Fibroblast of lung (primary cell): ENCODE measurements at regions not wholly inside any gene's neighbourhood (a gene's known extent, or its start where the extent isn't known, plus 50 kb on each side); places are given as distances from the start of the nearest gene placed in this dataset.

Experiments
- CTCF ChIP-seq, 2 donors: IDR thresholded peaks in 1 of 2; conservative IDR thresholded peaks in 1 of 2; 1 replicate in 1 of 2; 2 replicates in 1 of 2; pipeline ENCODE4 v1.5.1; 2011 to 2012; ENCODE audit warnings: low read length in 2 of 2, control low read depth in 1 of 2, inconsistent platforms in 1 of 2, low read depth in 1 of 2, mild to moderate bottlenecking in 1 of 2
- EZH2 ChIP-seq: IDR thresholded peaks from 2 replicates; pipeline ENCODE4 v1.5.1; 2012; ENCODE audit warnings: low read length, control low read depth, mild to moderate bottlenecking; ENCODE audit errors: missing control alignments

DNA sequence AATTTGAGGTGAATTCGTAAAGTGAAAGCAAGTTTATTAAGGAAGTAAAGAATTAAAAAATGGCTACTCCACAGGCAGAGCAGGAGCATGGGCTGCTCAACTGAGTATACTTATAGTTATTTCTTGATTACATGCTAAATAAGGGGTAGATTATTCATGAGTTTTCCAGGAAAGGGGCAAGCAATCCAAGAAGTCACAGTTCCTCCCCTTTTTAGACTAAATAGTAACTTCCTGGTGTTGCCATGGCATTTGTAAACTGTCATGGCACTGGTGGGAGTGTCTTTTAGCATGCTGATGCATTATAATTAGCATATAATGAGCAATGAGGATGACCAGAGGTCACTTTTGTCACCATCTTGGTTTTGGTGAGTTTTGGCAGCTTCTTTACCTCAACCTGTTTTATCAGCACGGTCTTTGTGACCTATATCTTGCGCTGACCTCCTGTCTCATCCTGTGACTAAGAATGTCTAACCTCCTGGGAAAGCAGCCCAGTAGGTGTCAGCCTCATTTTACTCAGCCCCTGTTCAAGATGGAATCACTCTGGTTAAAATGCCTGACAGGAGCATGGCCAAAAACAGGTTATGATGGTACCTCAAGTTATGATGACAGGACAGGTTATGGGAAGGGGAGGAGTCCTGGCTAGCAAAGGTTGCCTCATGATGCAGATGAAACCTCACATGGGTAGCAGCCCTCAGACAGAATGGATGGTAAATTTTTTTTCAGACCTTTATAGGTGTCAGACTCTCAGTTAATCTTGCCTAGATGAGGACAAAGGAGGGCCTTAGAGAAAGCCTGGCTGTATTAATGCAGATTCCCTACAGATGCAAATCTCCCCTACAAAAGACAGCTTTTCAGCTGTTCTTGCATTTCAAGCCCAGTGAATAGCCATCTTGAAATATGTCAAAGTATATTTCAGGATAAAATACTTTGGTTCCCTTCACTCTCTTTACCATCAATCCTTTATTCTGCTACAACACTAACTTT is 49.7 kb downstream of the SIPA1L2 start:
- TF ChIP-seq EZH2 (no peak), CTCF (conservative IDR thresholded peaks at IDR 0.05 in 1 of 2, IDR thresholded peaks at IDR 0.05 in 1 of 2; ENCODE audit: low read depth in 1 of 2, low read length in 2 of 2) (no peak)
